GM18868 (cell line): ENCODE measurements at regions not wholly inside any gene's neighbourhood (a gene's known extent, or its start where the extent isn't known, plus 50 kb on each side); places are given as distances from the start of the nearest gene placed in this dataset.
"Not testable (repeated sequence)": the region's sequence is repeated elsewhere in the genome, so short reads cannot be mapped to it uniquely, and the experiment has no call there.

Source experiments
- ATAC-seq: cut with Tn5 transposase; IDR thresholded peaks from one replicate; pipeline ENCODE4 v1.9.1; 2021; ENCODE audit warnings: mild to moderate bottlenecking, moderate library complexity; ENCODE audit not compliant: unreplicated experiment

- ATAC-seq, result not testable (repeated sequence)
Measured at GRCh38 chr1:815147-815922, 108.4 kb upstream of the SAMD11 start.

GRCh38 chr1:817071-817599 lies 106.6 kb upstream of the SAMD11 start:
- ATAC-seq, result not testable (repeated sequence)

GRCh38 chr1:817658-818617 lies 105.8 kb upstream of the SAMD11 start:
- ATAC-seq, result not testable (repeated sequence)

- ATAC-seq, result no peak
Measured at GRCh38 chr1:818618-819291, 105.0 kb upstream of the SAMD11 start.

- ATAC-seq, result no peak
Measured at GRCh38 chr1:820962-821361, 102.8 kb upstream of the SAMD11 start.

- ATAC-seq, result peak; percentile 46
Measured at GRCh38 chr1:826808-827207, 96.9 kb upstream of the SAMD11 start.

- peak; percentile 69 for ATAC-seq
Measured at GRCh38 chr1:827211-828063, 96.3 kb upstream of the SAMD11 start.

GRCh38 chr1:829324-829723 lies 94.4 kb upstream of the SAMD11 start:
- not testable (repeated sequence) for ATAC-seq

GRCh38 chr1:829932-830331 lies 93.8 kb upstream of the SAMD11 start:
- not testable (repeated sequence) for ATAC-seq

- ATAC-seq, result not testable (repeated sequence)
Measured at GRCh38 chr1:830750-831149, 93.0 kb upstream of the SAMD11 start.

- no peak for ATAC-seq
Measured at GRCh38 chr1:831522-831921, 92.2 kb upstream of the SAMD11 start.

GRCh38 chr1:832136-832535 lies 91.6 kb upstream of the SAMD11 start:
- no peak for ATAC-seq

- not testable (repeated sequence) for ATAC-seq
Measured at GRCh38 chr1:833226-833625, 90.5 kb upstream of the SAMD11 start.

GRCh38 chr1:835509-835908 lies 88.2 kb upstream of the SAMD11 start:
- not testable (repeated sequence) for ATAC-seq

GRCh38 chr1:837601-838000 lies 86.1 kb upstream of the SAMD11 start:
- ATAC-seq, result not testable (repeated sequence)

- ATAC-seq, result not testable (repeated sequence)
Measured at GRCh38 chr1:838291-838690, 85.4 kb upstream of the SAMD11 start.

- not testable (repeated sequence) for ATAC-seq
Measured at GRCh38 chr1:840592-840991, 83.1 kb upstream of the SAMD11 start.

GRCh38 chr1:841671-842425 lies 81.9 kb upstream of the SAMD11 start:
- ATAC-seq, result not testable (repeated sequence)

- ATAC-seq, result not testable (repeated sequence)
Measured at GRCh38 chr1:842799-843198, 80.9 kb upstream of the SAMD11 start.
